HepG2 (cell line): ENCODE measurements at regions not wholly inside any gene's neighbourhood (a gene's known extent, or its start where the extent isn't known, plus 50 kb on each side); places are given as distances from the start of the nearest gene placed in this dataset.

Source experiments
- ARNTL ChIP-seq: sonication (generic); formaldehyde crosslinking; IDR thresholded peaks from 2 replicates; pipeline ENCODE4 v1.4.0; 2020; ENCODE audit warnings: mild to moderate bottlenecking, missing genetic modification reagents
- ASH2L ChIP-seq: fragments of 300-600, 200-600 bp; sonication (generic); IDR thresholded peaks from 2 replicates; pipeline ENCODE4 v1.7.0; 2017; ENCODE audit warnings: low read depth, mild to moderate bottlenecking, moderate library complexity, mixed read lengths, low read length; ENCODE audit not compliant: insufficient read length
- BCL3 ChIP-seq: sonication (generic); formaldehyde crosslinking; IDR thresholded peaks from 2 replicates; pipeline ENCODE4 v1.5.1; 2020; ENCODE audit warnings: mild to moderate bottlenecking, missing genetic modification reagents, moderate library complexity
- ESRRA ChIP-seq: sonication (generic); formaldehyde crosslinking; IDR thresholded peaks from 2 replicates; pipeline ENCODE4 v1.5.1; 2020; ENCODE audit warnings: mild to moderate bottlenecking, low read depth, missing genetic modification reagents
- GZF1 ChIP-seq: sonication (generic); formaldehyde crosslinking; IDR thresholded peaks from 2 replicates; pipeline ENCODE4 v1.5.1; 2020; ENCODE audit warnings: mild to moderate bottlenecking, missing genetic modification reagents
- SIX1 ChIP-seq: sonication (generic); formaldehyde crosslinking; IDR thresholded peaks from 2 replicates; pipeline ENCODE4 v1.4.0; 2020; ENCODE audit warnings: missing genetic modification reagents, borderline replicate concordance
- U2AF2 ChIP-seq: fragments of 200-400 bp; formaldehyde crosslinking; IDR thresholded peaks from 2 replicates; pipeline ENCODE4 v1.6.1; 2017; ENCODE audit warnings: low read depth, mild to moderate bottlenecking, low read length
- ZBTB49 ChIP-seq: sonication (generic); formaldehyde crosslinking; IDR thresholded peaks from 2 replicates; pipeline ENCODE4 v1.4.0; 2020; ENCODE audit warnings: missing genetic modification reagents, borderline replicate concordance
- TF ChIP-seq, protein P1 (sequence below): sonication (generic); formaldehyde crosslinking; IDR thresholded peaks from 2 replicates; pipeline ENCODE4 v1.9.0; 2021; ENCODE audit warnings: mild to moderate bottlenecking, missing genetic modification reagents

DNA sequence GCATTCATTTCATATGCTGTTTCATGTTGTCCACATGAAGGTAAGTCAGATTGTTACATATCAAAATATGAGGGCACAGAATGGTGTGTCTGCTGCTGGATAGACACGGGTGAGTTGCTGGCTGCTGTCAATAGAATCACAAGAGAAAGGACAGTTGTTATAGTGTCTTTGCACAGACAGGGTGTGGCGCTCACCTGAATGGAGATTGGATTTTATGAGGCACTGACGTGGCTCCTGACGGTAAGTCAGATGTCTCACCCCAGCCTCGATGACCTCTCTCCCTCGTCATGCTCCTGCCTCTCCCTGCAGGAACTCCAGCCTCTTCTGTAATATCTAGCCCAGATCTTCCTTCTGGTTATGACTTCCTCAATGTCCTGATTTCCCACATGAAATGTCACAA lies 75.4 kb upstream of the SELENOP start (continued):
- TF ChIP-seq, protein P1, sequence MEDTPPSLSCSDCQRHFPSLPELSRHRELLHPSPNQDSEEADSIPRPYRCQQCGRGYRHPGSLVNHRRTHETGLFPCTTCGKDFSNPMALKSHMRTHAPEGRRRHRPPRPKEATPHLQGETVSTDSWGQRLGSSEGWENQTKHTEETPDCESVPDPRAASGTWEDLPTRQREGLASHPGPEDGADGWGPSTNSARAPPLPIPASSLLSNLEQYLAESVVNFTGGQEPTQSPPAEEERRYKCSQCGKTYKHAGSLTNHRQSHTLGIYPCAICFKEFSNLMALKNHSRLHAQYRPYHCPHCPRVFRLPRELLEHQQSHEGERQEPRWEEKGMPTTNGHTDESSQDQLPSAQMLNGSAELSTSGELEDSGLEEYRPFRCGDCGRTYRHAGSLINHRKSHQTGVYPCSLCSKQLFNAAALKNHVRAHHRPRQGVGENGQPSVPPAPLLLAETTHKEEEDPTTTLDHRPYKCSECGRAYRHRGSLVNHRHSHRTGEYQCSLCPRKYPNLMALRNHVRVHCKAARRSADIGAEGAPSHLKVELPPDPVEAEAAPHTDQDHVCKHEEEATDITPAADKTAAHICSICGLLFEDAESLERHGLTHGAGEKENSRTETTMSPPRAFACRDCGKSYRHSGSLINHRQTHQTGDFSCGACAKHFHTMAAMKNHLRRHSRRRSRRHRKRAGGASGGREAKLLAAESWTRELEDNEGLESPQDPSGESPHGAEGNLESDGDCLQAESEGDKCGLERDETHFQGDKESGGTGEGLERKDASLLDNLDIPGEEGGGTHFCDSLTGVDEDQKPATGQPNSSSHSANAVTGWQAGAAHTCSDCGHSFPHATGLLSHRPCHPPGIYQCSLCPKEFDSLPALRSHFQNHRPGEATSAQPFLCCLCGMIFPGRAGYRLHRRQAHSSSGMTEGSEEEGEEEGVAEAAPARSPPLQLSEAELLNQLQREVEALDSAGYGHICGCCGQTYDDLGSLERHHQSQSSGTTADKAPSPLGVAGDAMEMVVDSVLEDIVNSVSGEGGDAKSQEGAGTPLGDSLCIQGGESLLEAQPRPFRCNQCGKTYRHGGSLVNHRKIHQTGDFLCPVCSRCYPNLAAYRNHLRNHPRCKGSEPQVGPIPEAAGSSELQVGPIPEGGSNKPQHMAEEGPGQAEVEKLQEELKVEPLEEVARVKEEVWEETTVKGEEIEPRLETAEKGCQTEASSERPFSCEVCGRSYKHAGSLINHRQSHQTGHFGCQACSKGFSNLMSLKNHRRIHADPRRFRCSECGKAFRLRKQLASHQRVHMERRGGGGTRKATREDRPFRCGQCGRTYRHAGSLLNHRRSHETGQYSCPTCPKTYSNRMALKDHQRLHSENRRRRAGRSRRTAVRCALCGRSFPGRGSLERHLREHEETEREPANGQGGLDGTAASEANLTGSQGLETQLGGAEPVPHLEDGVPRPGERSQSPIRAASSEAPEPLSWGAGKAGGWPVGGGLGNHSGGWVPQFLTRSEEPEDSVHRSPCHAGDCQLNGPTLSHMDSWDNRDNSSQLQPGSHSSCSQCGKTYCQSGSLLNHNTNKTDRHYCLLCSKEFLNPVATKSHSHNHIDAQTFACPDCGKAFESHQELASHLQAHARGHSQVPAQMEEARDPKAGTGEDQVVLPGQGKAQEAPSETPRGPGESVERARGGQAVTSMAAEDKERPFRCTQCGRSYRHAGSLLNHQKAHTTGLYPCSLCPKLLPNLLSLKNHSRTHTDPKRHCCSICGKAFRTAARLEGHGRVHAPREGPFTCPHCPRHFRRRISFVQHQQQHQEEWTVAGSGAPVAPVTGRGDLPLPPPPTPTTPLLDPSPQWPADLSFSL = no peak
- TF ChIP-seq SIX1 (CRISPR knock-in tag) (no peak), ARNTL (CRISPR knock-in tag) (no peak), ESRRA (CRISPR knock-in tag) (no peak), ZBTB49 (no peak), BCL3 (no peak), U2AF2 (no peak), GZF1 (CRISPR knock-in tag) (no peak), ASH2L (no peak)
